ENCODE measurements at regions not wholly inside any gene's neighbourhood (a gene's known extent, or its start where the extent isn't known, plus 50 kb on each side); places are given as distances from the start of the nearest gene placed in this dataset.

GRCh38 chr4:181775298-181775697 lies 467.9 kb upstream of the TENM3 start:
- Histone ChIP-seq H3K36me3 (ENCODE audit: control insufficient read depth, insufficient read depth, low read length) (no peaks in the 10 kb centered on the region), H3K4me3 (ENCODE audit: extremely low read depth, insufficient read depth, low read length, poor library complexity, severe bottlenecking) (no peak overlapping the region), H3K27ac (ENCODE audit: low read depth, low read length, severe bottlenecking) (no peak overlapping the region), H3K9me3 (ENCODE audit: control insufficient read depth, low read length) (no peaks in the 10 kb centered on the region), H3K4me1 (ENCODE audit: control insufficient read depth, insufficient read depth, low read length, poor library complexity, severe bottlenecking) (no peaks in the 10 kb centered on the region)
- WGBS, 2 experiments (ENCODE audit: insufficient coverage in 2 of 2), result 84% methylated on average over 3 of the region's 4 CpGs; no CpG with 5 or more reads in 1 of the 2 experiments

GRCh38 chr4:181776264-181777054 lies 466.7 kb upstream of the TENM3 start:
- no peaks in the 10 kb centered on the region for H3K36me3 ChIP-seq (ENCODE audit: control insufficient read depth, insufficient read depth, low read length)
- H3K4me3 ChIP-seq (ENCODE audit: extremely low read depth, insufficient read depth, low read length, poor library complexity, severe bottlenecking), result no peak overlapping the region
- no peaks in the 10 kb centered on the region for H3K9me3 ChIP-seq (ENCODE audit: control insufficient read depth, low read length)
- 100% methylated on average over 1 to 2 of the region's 5 CpGs for WGBS, 2 experiments (ENCODE audit: insufficient coverage in 2 of 2)
- no peak overlapping the region for H3K27ac ChIP-seq (ENCODE audit: low read depth, low read length, severe bottlenecking)
- no peaks in the 10 kb centered on the region for H3K4me1 ChIP-seq (ENCODE audit: control insufficient read depth, insufficient read depth, low read length, poor library complexity, severe bottlenecking)

- no peak overlapping the region for H3K4me3 ChIP-seq (ENCODE audit: extremely low read depth, insufficient read depth, low read length, poor library complexity, severe bottlenecking)
- H3K27ac ChIP-seq (ENCODE audit: low read depth, low read length, severe bottlenecking), result no peak overlapping the region
- no peaks in the 10 kb centered on the region for H3K36me3 ChIP-seq (ENCODE audit: control insufficient read depth, insufficient read depth, low read length)
- no peaks in the 10 kb centered on the region for H3K9me3 ChIP-seq (ENCODE audit: control insufficient read depth, low read length)
- 100% methylated on average over 1 of the region's 2 CpGs; no CpG with 5 or more reads in 1 of the 2 experiments for WGBS, 2 experiments (ENCODE audit: insufficient coverage in 2 of 2)
- H3K4me1 ChIP-seq (ENCODE audit: control insufficient read depth, insufficient read depth, low read length, poor library complexity, severe bottlenecking), result no peaks in the 10 kb centered on the region
Measured at GRCh38 chr4:181777518-181777917, 465.7 kb upstream of the TENM3 start.

GRCh38 chr4:181784881-181785280 lies 458.3 kb upstream of the TENM3 start:
- no peaks in the 10 kb centered on the region for H3K36me3 ChIP-seq (ENCODE audit: control insufficient read depth, insufficient read depth, low read length)
- WGBS, 2 experiments (ENCODE audit: insufficient coverage in 2 of 2), result 80 to 87% methylated on average over 1 of the region's 2 CpGs
- no peaks in the 10 kb centered on the region for H3K4me1 ChIP-seq (ENCODE audit: control insufficient read depth, insufficient read depth, low read length, poor library complexity, severe bottlenecking)
- H3K9me3 ChIP-seq (ENCODE audit: control insufficient read depth, low read length), result peaks cover 3% of the 10 kb centered on the region
- H3K27ac ChIP-seq (ENCODE audit: low read depth, low read length, severe bottlenecking), result no peak overlapping the region
- H3K4me3 ChIP-seq (ENCODE audit: extremely low read depth, insufficient read depth, low read length, poor library complexity, severe bottlenecking), result no peak overlapping the region

- Histone ChIP-seq H3K36me3 (ENCODE audit: control insufficient read depth, insufficient read depth, low read length) (no peaks in the 10 kb centered on the region), H3K4me1 (ENCODE audit: control insufficient read depth, insufficient read depth, low read length, poor library complexity, severe bottlenecking) (no peaks in the 10 kb centered on the region), H3K4me3 (ENCODE audit: extremely low read depth, insufficient read depth, low read length, poor library complexity, severe bottlenecking) (no peak overlapping the region), H3K27ac (ENCODE audit: low read depth, low read length, severe bottlenecking) (no peak overlapping the region), H3K9me3 (ENCODE audit: control insufficient read depth, low read length) (peaks cover 8% of the 10 kb centered on the region)
- WGBS, 2 experiments (ENCODE audit: insufficient coverage in 2 of 2), result no CpG with 5 or more reads among the region's 1 CpG
Measured at GRCh38 chr4:181792641-181793040, 450.6 kb upstream of the TENM3 start.

- WGBS, 2 experiments (ENCODE audit: insufficient coverage in 2 of 2), result 58 to 65% methylated on average over 3 to 5 of the region's 6 CpGs
- peaks cover 8% of the 10 kb centered on the region for H3K9me3 ChIP-seq (ENCODE audit: control insufficient read depth, low read length)
- no peaks in the 10 kb centered on the region for H3K36me3 ChIP-seq (ENCODE audit: control insufficient read depth, insufficient read depth, low read length)
- no peaks in the 10 kb centered on the region for H3K4me1 ChIP-seq (ENCODE audit: control insufficient read depth, insufficient read depth, low read length, poor library complexity, severe bottlenecking)
- no peak overlapping the region for H3K4me3 ChIP-seq (ENCODE audit: extremely low read depth, insufficient read depth, low read length, poor library complexity, severe bottlenecking)
- H3K27ac ChIP-seq (ENCODE audit: low read depth, low read length, severe bottlenecking), result no peak overlapping the region
Measured at GRCh38 chr4:181793096-181793495, 450.1 kb upstream of the TENM3 start.

GRCh38 chr4:181796502-181796901 lies 446.7 kb upstream of the TENM3 start:
- Histone ChIP-seq H3K27ac (ENCODE audit: low read depth, low read length, severe bottlenecking) (no peak overlapping the region), H3K36me3 (ENCODE audit: control insufficient read depth, insufficient read depth, low read length) (no peaks in the 10 kb centered on the region), H3K4me1 (ENCODE audit: control insufficient read depth, insufficient read depth, low read length, poor library complexity, severe bottlenecking) (no peaks in the 10 kb centered on the region), H3K9me3 (ENCODE audit: control insufficient read depth, low read length) (peaks cover 8% of the 10 kb centered on the region), H3K4me3 (ENCODE audit: extremely low read depth, insufficient read depth, low read length, poor library complexity, severe bottlenecking) (no peak overlapping the region)
- 92 to 96% methylated on average over 4 to 7 of the region's 8 CpGs for WGBS, 2 experiments (ENCODE audit: insufficient coverage in 2 of 2)

GRCh38 chr4:181798536-181798935 lies 444.7 kb upstream of the TENM3 start:
- no CpG with 5 or more reads among the region's 2 CpGs for WGBS, 2 experiments (ENCODE audit: insufficient coverage in 2 of 2)
- Histone ChIP-seq H3K4me3 (ENCODE audit: extremely low read depth, insufficient read depth, low read length, poor library complexity, severe bottlenecking) (no peak overlapping the region), H3K36me3 (ENCODE audit: control insufficient read depth, insufficient read depth, low read length) (no peaks in the 10 kb centered on the region), H3K4me1 (ENCODE audit: control insufficient read depth, insufficient read depth, low read length, poor library complexity, severe bottlenecking) (no peaks in the 10 kb centered on the region), H3K9me3 (ENCODE audit: control insufficient read depth, low read length) (peaks cover 8% of the 10 kb centered on the region), H3K27ac (ENCODE audit: low read depth, low read length, severe bottlenecking) (no peak overlapping the region)

GRCh38 chr4:181799561-181800069 lies 443.6 kb upstream of the TENM3 start:
- 92 to 98% methylated on average over 6 to 9 of the region's 10 CpGs for WGBS, 2 experiments (ENCODE audit: insufficient coverage in 2 of 2)
- Histone ChIP-seq H3K4me1 (ENCODE audit: control insufficient read depth, insufficient read depth, low read length, poor library complexity, severe bottlenecking) (no peaks in the 10 kb centered on the region), H3K36me3 (ENCODE audit: control insufficient read depth, insufficient read depth, low read length) (no peaks in the 10 kb centered on the region), H3K4me3 (ENCODE audit: extremely low read depth, insufficient read depth, low read length, poor library complexity, severe bottlenecking) (no peak overlapping the region), H3K9me3 (ENCODE audit: control insufficient read depth, low read length) (peaks cover 8% of the 10 kb centered on the region), H3K27ac (ENCODE audit: low read depth, low read length, severe bottlenecking) (no peak overlapping the region)

GRCh38 chr4:181802207-181802606 lies 441.0 kb upstream of the TENM3 start:
- Histone ChIP-seq H3K9me3 (ENCODE audit: control insufficient read depth, low read length) (no peaks in the 10 kb centered on the region), H3K36me3 (ENCODE audit: control insufficient read depth, insufficient read depth, low read length) (no peaks in the 10 kb centered on the region), H3K4me3 (ENCODE audit: extremely low read depth, insufficient read depth, low read length, poor library complexity, severe bottlenecking) (no peak overlapping the region), H3K27ac (ENCODE audit: low read depth, low read length, severe bottlenecking) (no peak overlapping the region), H3K4me1 (ENCODE audit: control insufficient read depth, insufficient read depth, low read length, poor library complexity, severe bottlenecking) (no peaks in the 10 kb centered on the region)
- no CpG with 5 or more reads among the region's 2 CpGs for WGBS, 2 experiments (ENCODE audit: insufficient coverage in 2 of 2)

- no peaks in the 10 kb centered on the region for H3K9me3 ChIP-seq (ENCODE audit: control insufficient read depth, low read length)
- no peak overlapping the region for H3K27ac ChIP-seq (ENCODE audit: low read depth, low read length, severe bottlenecking)
- H3K4me1 ChIP-seq (ENCODE audit: control insufficient read depth, insufficient read depth, low read length, poor library complexity, severe bottlenecking), result no peaks in the 10 kb centered on the region
- no peaks in the 10 kb centered on the region for H3K36me3 ChIP-seq (ENCODE audit: control insufficient read depth, insufficient read depth, low read length)
- no peak overlapping the region for H3K4me3 ChIP-seq (ENCODE audit: extremely low read depth, insufficient read depth, low read length, poor library complexity, severe bottlenecking)
Measured at GRCh38 chr4:181807771-181808170, 435.4 kb upstream of the TENM3 start.

All from mesodermal cell (in vitro differentiated cells).